HG02938 (cell line): ENCODE measurements at regions not wholly inside any gene's neighbourhood (a gene's known extent, or its start where the extent isn't known, plus 50 kb on each side); places are given as distances from the start of the nearest gene placed in this dataset.
"Not testable (repeated sequence)": the region's sequence is repeated elsewhere in the genome, so short reads cannot be mapped to it uniquely, and the experiment has no call there.

Source experiments
- ATAC-seq: cut with Tn5 transposase; IDR thresholded peaks from one replicate; pipeline ENCODE4 v1.9.1; 2021; ENCODE audit warnings: mild to moderate bottlenecking, moderate library complexity; ENCODE audit not compliant: unreplicated experiment

GRCh38 chr3:125790312-125790711, 178.7 kb upstream of the ROPN1B start:
- not testable (repeated sequence) for ATAC-seq

GRCh38 chr3:125791021-125791420, 178.0 kb upstream of the ROPN1B start:
- ATAC-seq, result not testable (repeated sequence)

- not testable (repeated sequence) for ATAC-seq
Measured at GRCh38 chr3:125810010-125810409, 159.0 kb upstream of the ROPN1B start.

- ATAC-seq, result not testable (repeated sequence)
Measured at GRCh38 chr3:125822175-125822574, 146.8 kb upstream of the ROPN1B start.

- ATAC-seq, result not testable (repeated sequence)
Measured at GRCh38 chr3:125831005-125831750, 137.8 kb upstream of the ROPN1B start.

GRCh38 chr3:125835562-125835961, 133.4 kb upstream of the ROPN1B start:
- not testable (repeated sequence) for ATAC-seq

- not testable (repeated sequence) for ATAC-seq
Measured at GRCh38 chr3:125836011-125836551, 132.9 kb upstream of the ROPN1B start.

- not testable (repeated sequence) for ATAC-seq
Measured at GRCh38 chr3:125836786-125837185, 132.2 kb upstream of the ROPN1B start.

- ATAC-seq, result not testable (repeated sequence)
Measured at GRCh38 chr3:125838857-125839256, 130.1 kb upstream of the ROPN1B start.

- ATAC-seq, result not testable (repeated sequence)
Measured at GRCh38 chr3:125840465-125840864, 128.5 kb upstream of the ROPN1B start.

- ATAC-seq, result not testable (repeated sequence)
Measured at GRCh38 chr3:125847966-125848365, 121.0 kb upstream of the ROPN1B start.

GRCh38 chr3:125855006-125855405, 114.0 kb upstream of the ROPN1B start:
- ATAC-seq, result not testable (repeated sequence)

- ATAC-seq, result not testable (repeated sequence)
Measured at GRCh38 chr3:125860547-125860946, 108.4 kb upstream of the ROPN1B start.

- not testable (repeated sequence) for ATAC-seq
Measured at GRCh38 chr3:125862841-125863254, 106.1 kb upstream of the ROPN1B start.

- ATAC-seq, result not testable (repeated sequence)
Measured at GRCh38 chr3:125864532-125864931, 104.4 kb upstream of the ROPN1B start.

GRCh38 chr3:125886006-125886405, 83.0 kb upstream of the ROPN1B start:
- ATAC-seq, result not testable (repeated sequence)

- not testable (repeated sequence) for ATAC-seq
Measured at GRCh38 chr3:125899181-125899580, 69.8 kb upstream of the ROPN1B start.

- ATAC-seq, result not testable (repeated sequence)
Measured at GRCh38 chr3:125901473-125901872, 67.5 kb upstream of the ROPN1B start.

GRCh38 chr3:125903780-125904455, 65.1 kb upstream of the ROPN1B start:
- not testable (repeated sequence) for ATAC-seq

GRCh38 chr3:125907279-125907678, 61.7 kb upstream of the ROPN1B start:
- not testable (repeated sequence) for ATAC-seq

GRCh38 chr3:125910851-125911250, 58.1 kb upstream of the ROPN1B start:
- ATAC-seq, result not testable (repeated sequence)
